K562 (cell line): ENCODE measurements at regions not wholly inside any gene's neighbourhood (a gene's known extent, or its start where the extent isn't known, plus 50 kb on each side); places are given as distances from the start of the nearest gene placed in this dataset.

Experiments used
- ATAC-seq: fragments of 200-7000 bp; cut with Tn5 transposase; 3 replicates; pipeline ENCODE4 v1.9.1; 2020; ENCODE audit warnings: moderate library complexity
- BruUV-seq: library from RNA; stranded (reverse); fragments of 400-500 nt; replicated peaks from 2 replicates; lab custom pipeline; 2021; lab: Mats Ljungman, UMichigan
- CTCF ChIA-PET: fragments of 300-600 bp; formaldehyde crosslinking; extraction: SDS; loops from one replicate; lab custom pipeline; 2021; ENCODE audit warnings: low intra/inter-chr PET ratio; lab: Yijun Ruan, JAX
- POLR2A ChIA-PET: fragments of 300-600, 350-650 bp; sonication (Branson Sonifier 250); formaldehyde crosslinking; extraction: SDS; loops from one replicate; lab custom pipeline; 2021; ENCODE audit warnings: antibody characterized with exemption, inconsistent platforms; lab: Yijun Ruan, JAX
- DNase-seq, 4 experiments: peaks; one replicate each; pipeline versions ENCODE4 v3.0.0 to v3.0.0-alpha.2; 2011 to 2018; ENCODE audit warnings: low spot score in 3 of 4, mixed read lengths in 3 of 4; ENCODE audit errors: extremely low read depth in 1 of 4
- FAIRE-seq: peaks from 2 replicates; lab custom pipeline; 2011; peaks lifted over from hg19 to GRCh38; lab: Jason Lieb, UNC
- H2AFZ ChIP-seq: 2 replicates; pipeline ENCODE4 v1.6.0; 2011; ENCODE audit warnings: low read depth, low read length, control low read depth, inconsistent platforms
- H3K27ac ChIP-seq: fragments of 200-600 bp; 3 replicates; pipeline ENCODE4 v1.8.0; 2011; ENCODE audit warnings: low read depth, mild to moderate bottlenecking, control low read depth, inconsistent platforms, low read length, moderate library complexity, mixed read lengths; ENCODE audit errors: extremely low read depth
- H3K27me3 ChIP-seq, 2 experiments: fragments of 300-600 bp in 1 of 2; 2 replicates in 1 of 2; 3 replicates in 1 of 2; pipeline versions ENCODE4 v1.6.0 to v1.8.0; 2011; ENCODE audit warnings: inconsistent platforms in 2 of 2, low read length in 2 of 2, mild to moderate bottlenecking in 1 of 2, mixed read lengths in 1 of 2, moderate library complexity in 1 of 2; ENCODE audit not compliant: control insufficient read depth in 2 of 2, insufficient read depth in 2 of 2
- H3K36me3 ChIP-seq: fragments of 300-600 bp; 3 replicates; pipeline ENCODE4 v1.8.0; 2011; ENCODE audit warnings: mild to moderate bottlenecking, low read length, inconsistent platforms; ENCODE audit not compliant: control insufficient read depth, insufficient read depth
- H3K4me1 ChIP-seq, 2 experiments: fragments of 200-600 bp in 1 of 2; replicated peaks in 1 of 2; 2 replicates in 1 of 2; 3 replicates in 1 of 2; pipeline versions ENCODE4 v1.5.1 to v1.8.0; 2011; ENCODE audit warnings: inconsistent platforms in 2 of 2, low read length in 2 of 2, mild to moderate bottlenecking in 1 of 2, mixed read lengths in 1 of 2, moderate library complexity in 1 of 2; ENCODE audit not compliant: control insufficient read depth in 2 of 2, insufficient read depth in 2 of 2
- H3K4me2 ChIP-seq: 2 replicates; pipeline ENCODE4 v1.6.1; 2011; ENCODE audit warnings: low read length, control low read depth, inconsistent platforms, mixed read lengths; ENCODE audit not compliant: insufficient read depth
- H3K4me3 ChIP-seq: fragments of 200-600 bp; sonication (generic), shearing (Covaris generic); 2 replicates; pipeline ENCODE4 v1.5.1; 2016; ENCODE audit warnings: control low read depth, inconsistent platforms
- H3K79me2 ChIP-seq: fragments of 200-600 bp; 3 replicates; pipeline ENCODE4 v1.8.0; 2011; ENCODE audit warnings: low read length, inconsistent platforms; ENCODE audit not compliant: control insufficient read depth, insufficient read depth
- H3K9ac ChIP-seq, 2 experiments: 2 replicates each; pipeline versions ENCODE4 v1.6.0 to v1.6.1; 2011; ENCODE audit warnings: low read depth in 2 of 2, low read length in 2 of 2, control low read depth in 1 of 2, inconsistent platforms in 1 of 2, mild to moderate bottlenecking in 1 of 2, mixed read lengths in 1 of 2; ENCODE audit not compliant: insufficient read depth in 1 of 2
- H3K9me1 ChIP-seq: one replicate; pipeline ENCODE4 v1.6.0; 2011; ENCODE audit warnings: inconsistent platforms, mild to moderate bottlenecking, low read length, moderate library complexity; ENCODE audit not compliant: control insufficient read depth, insufficient read depth
- H3K9me3 ChIP-seq: replicated peaks from 2 replicates; pipeline ENCODE4 v1.5.1; 2011; ENCODE audit warnings: low read depth, low read length, inconsistent platforms; ENCODE audit not compliant: control insufficient read depth, insufficient read depth
- H4K20me1 ChIP-seq: replicated peaks from 2 replicates; pipeline ENCODE4 v1.6.1; 2011; ENCODE audit warnings: low read length, inconsistent platforms, mixed read lengths; ENCODE audit not compliant: control insufficient read depth, insufficient read depth
- E2F3 ChIP-seq: fragments of 250-450 bp; sonication (Bioruptor Pico); IDR thresholded peaks from 2 replicates; pipeline ENCODE4 v1.4.0; 2020; ENCODE audit warnings: mild to moderate bottlenecking
- HOXB6 ChIP-seq: fragments of 250-450 bp; sonication (Bioruptor Pico); IDR thresholded peaks from 2 replicates; pipeline ENCODE4 v1.5.1; 2022; ENCODE audit warnings: mild to moderate bottlenecking, borderline replicate concordance
- NFE2 ChIP-seq: IDR thresholded peaks from 2 replicates; pipeline ENCODE4 v1.6.1; 2014; ENCODE audit warnings: antibody characterized with exemption, low read depth
- NUFIP1 ChIP-seq: fragments of 450-650 bp; IDR thresholded peaks from 2 replicates; pipeline ENCODE4 v1.6.1; 2018; ENCODE audit not compliant: partially characterized antibody
- POLR3G ChIP-seq: IDR thresholded peaks from 2 replicates; pipeline ENCODE4 v1.6.1; 2011; ENCODE audit not compliant: insufficient read length, insufficient replicate concordance; ENCODE audit errors: extremely low read depth
- SIRT6 ChIP-seq: IDR thresholded peaks from one replicate; pipeline ENCODE4 v1.6.1; 2012; ENCODE audit warnings: low read depth, mild to moderate bottlenecking, control low read depth, inconsistent platforms, low read length, moderate library complexity
- SREBF1 ChIP-seq: fragments of 150-350 bp; IDR thresholded peaks from 2 replicates; pipeline ENCODE4 v1.6.1; 2014; ENCODE audit warnings: antibody characterized with exemption, low read depth, low read length, borderline replicate concordance
- TAL1 ChIP-seq: fragments of 450-650 bp; IDR thresholded peaks from 2 replicates; pipeline ENCODE4 v1.6.1; 2016; ENCODE audit warnings: mild to moderate bottlenecking
- THAP7 ChIP-seq: fragments of 250-450 bp; sonication (Bioruptor Pico); IDR thresholded peaks from 2 replicates; pipeline ENCODE4 v1.5.0; 2021
- ZBTB11 ChIP-seq, 3 experiments: fragments of 200-800 bp in 1 of 3; fragments of 250-450 bp in 1 of 3; fragments of 450-650 bp in 1 of 3; sonication (Bioruptor Pico) in 1 of 3; sonication (Bioruptor generic) in 1 of 3; formaldehyde crosslinking in 1 of 3; IDR thresholded peaks; 2 replicates each; pipeline versions ENCODE4 v1.6.1 to v1.8.0; 2016 to 2022; ENCODE audit warnings: mild to moderate bottlenecking in 2 of 3, missing genetic modification characterization in 2 of 3, missing compliant biosample characterization in 1 of 3, moderate library complexity in 1 of 3
- ZNF583 ChIP-seq: fragments of 250-450 bp; sonication (Bioruptor Pico); IDR thresholded peaks from 2 replicates; pipeline ENCODE4 v1.4.0; 2020
- ZNF764 ChIP-seq: fragments of 250-450 bp; sonication (Bioruptor Pico); IDR thresholded peaks from 2 replicates; pipeline ENCODE4 v1.4.0; 2020; ENCODE audit warnings: low read depth, mild to moderate bottlenecking, moderate library complexity
- WGBS: fragments of 100-300 bp; shearing (Covaris generic); methylation state at CpG from one replicate; pipeline ENCODE4 v1.1.6; 2016; ENCODE audit warnings: low coverage, mixed read lengths; ENCODE audit not compliant: insufficient coverage; ENCODE audit errors: missing lambda C conversion rate; 5-methylcytosine and 5-hydroxymethylcytosine counted together
- in situ Hi-C: fragments of 300-500 bp; cut with MboI; formaldehyde crosslinking; loops from 4 replicates; pipeline ENCODE4 v1.15.0; 2018; ENCODE audit warnings: inconsistent platforms, mixed read lengths
- intact Hi-C: fragments of 100-400 bp; cut with micrococcal nuclease; formaldehyde crosslinking; loops from 2 replicates; pipeline ENCODE4 v1.14.2; 2022

GRCh38 chr1:10869933-10870332 lies 73.5 kb upstream of the CASZ1 start:
- CTCF ChIA-PET: no interaction called here
- no peak for FAIRE-seq

More at GRCh38 chr1:10869933-10870332, 73.5 kb upstream of the CASZ1 start:
- POLR2A ChIA-PET: interaction anchor here (0.6 to 0.7 kb wide), 5 partner anchors 27 to 200 kb away, joined by 3 read pairs; no protein-coding TSS in a partner anchor
- no peaks in the 10 kb centered on the region for H3K79me2 ChIP-seq
- TF ChIP-seq ZBTB11 (CRISPR knock-in tag; IDR thresholded peaks at IDR 0.05) (no peak), ZNF583 (CRISPR knock-in tag) (no peak), THAP7 (no peak), HOXB6 (CRISPR knock-in tag) (no peak), NUFIP1 (no peak), E2F3 (CRISPR knock-in tag) (no peak), POLR3G (no peak), NFE2 (no peak), ZNF764 (CRISPR knock-in tag) (no peak), TAL1 (no peak), SREBF1 (no peak), SIRT6 (no peak)
- H3K9me3 ChIP-seq: no peaks in the 10 kb centered on the region
- peaks cover 16% of the 10 kb centered on the region for H4K20me1 ChIP-seq
- H3K4me1 ChIP-seq: peaks cover 0 to 13% of the 10 kb centered on the region in 2 experiments; a peak in 3 of 5 replicates
- in situ Hi-C loops: loop anchor here (5.0 to 10.0 kb wide), 2 partner anchors 275 to 363 kb away; no protein-coding TSS in a partner anchor
- no peaks in the 10 kb centered on the region for H3K36me3 ChIP-seq
- intact Hi-C loops: loop anchor here (5.0 to 10.0 kb wide), 2 partner anchors 43 to 175 kb away; no protein-coding TSS in a partner anchor
- H3K4me3 ChIP-seq: no peak overlapping the region
- no peak overlapping the region for H3K9ac ChIP-seq
- H3K27ac ChIP-seq: no peak overlapping the region
- DNase-seq (no peak), ATAC-seq (no peak)
- 0% methylated on average over 1 of the region's 1 CpG for WGBS
- BruUV-seq: no TSS peak
- H3K27me3 ChIP-seq: peaks cover 26 to 56% of the 10 kb centered on the region in 2 experiments
- no peak overlapping the region for H2AFZ ChIP-seq
- H3K9me1 ChIP-seq: no peaks in the 10 kb centered on the region
- H3K4me2 ChIP-seq: no peak overlapping the region
